ENCODE measurements at regions not wholly inside any gene's neighbourhood (a gene's known extent, or its start where the extent isn't known, plus 50 kb on each side); places are given as distances from the start of the nearest gene placed in this dataset.

DNA sequence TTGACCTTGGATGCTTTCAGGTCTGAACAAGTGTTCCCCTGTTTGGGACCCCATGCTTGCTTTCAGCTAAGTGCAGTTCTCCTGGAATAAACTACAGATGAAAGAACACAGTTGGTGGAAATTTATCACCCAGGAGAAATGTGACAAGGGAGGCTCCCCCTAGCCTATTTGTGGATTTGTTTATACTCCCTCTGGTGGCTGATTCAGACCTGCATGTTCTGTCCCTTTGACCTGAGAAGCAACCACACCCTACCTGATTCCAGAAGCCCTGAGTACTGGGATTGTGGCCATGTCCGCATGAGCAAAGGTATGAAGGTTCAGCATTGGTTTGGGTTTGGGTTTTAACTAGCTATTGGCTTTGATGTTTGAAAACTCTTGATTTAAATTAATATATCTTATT is 440.9 kb downstream of the MID1IP1 start:
- peak; percentile 14 for TF ChIP-seq CTCF (IDR thresholded peaks at IDR 0.05; ENCODE audit: low read depth, low read length)
- peak; percentile 11 to 17 for DNase-seq (ENCODE audit: low read depth in 2 of 2)
- H3K4me3 ChIP-seq (replicated peaks in 1 of 2; ENCODE audit: low read depth in 2 of 2, low read length in 2 of 2): no peak overlapping the region

DNA sequence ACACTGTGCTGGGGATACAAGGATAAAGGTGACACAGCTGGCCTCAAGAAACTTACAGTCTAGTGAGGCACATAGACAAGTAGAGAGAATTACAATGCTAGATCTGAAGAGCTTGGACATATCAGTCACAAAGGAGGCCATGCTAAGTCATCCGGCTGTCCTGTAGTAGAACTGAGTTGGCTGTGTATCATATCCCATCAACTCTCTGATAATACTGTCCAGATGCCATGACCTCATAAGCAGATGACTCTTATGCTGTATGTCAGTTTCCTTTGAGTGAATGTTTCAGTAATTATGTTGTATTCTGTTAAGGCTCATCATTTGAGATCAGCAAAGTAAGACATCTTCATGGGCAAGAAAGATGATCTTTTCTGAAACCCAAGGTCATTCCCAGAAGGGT is 442.9 kb downstream of the MID1IP1 start:
- TF ChIP-seq CTCF (IDR thresholded peaks at IDR 0.05; ENCODE audit: low read depth, low read length): no peak
- DNase-seq (ENCODE audit: low read depth in 2 of 2): no peak
- H3K4me3 ChIP-seq (replicated peaks in 1 of 2; ENCODE audit: low read depth in 2 of 2, low read length in 2 of 2): no peak overlapping the region

- DNase-seq (ENCODE audit: low read depth in 2 of 2): no peak
- TF ChIP-seq CTCF (IDR thresholded peaks at IDR 0.05; ENCODE audit: low read depth, low read length): no peak
- H3K4me3 ChIP-seq (replicated peaks in 1 of 2; ENCODE audit: low read depth in 2 of 2, low read length in 2 of 2): no peak overlapping the region
Measured at GRCh38 chrX:39245024-39245423, 443.8 kb downstream of the MID1IP1 start.

GRCh38 chrX:39247536-39247935 is 446.3 kb downstream of the MID1IP1 start:
- DNase-seq (ENCODE audit: low read depth in 2 of 2): no peak
- H3K4me3 ChIP-seq (replicated peaks in 1 of 2; ENCODE audit: low read depth in 2 of 2, low read length in 2 of 2): no peak overlapping the region
- TF ChIP-seq CTCF (IDR thresholded peaks at IDR 0.05; ENCODE audit: low read depth, low read length): no peak

GRCh38 chrX:39248330-39248729 is 447.1 kb downstream of the MID1IP1 start:
- DNase-seq (ENCODE audit: low read depth in 2 of 2): no peak
- no peak overlapping the region for H3K4me3 ChIP-seq (replicated peaks in 1 of 2; ENCODE audit: low read depth in 2 of 2, low read length in 2 of 2)
- no peak for TF ChIP-seq CTCF (IDR thresholded peaks at IDR 0.05; ENCODE audit: low read depth, low read length)

- no peak for DNase-seq (ENCODE audit: low read depth in 2 of 2)
- TF ChIP-seq CTCF (IDR thresholded peaks at IDR 0.05; ENCODE audit: low read depth, low read length): no peak
- H3K4me3 ChIP-seq (replicated peaks in 1 of 2; ENCODE audit: low read depth in 2 of 2, low read length in 2 of 2): no peak overlapping the region
Measured at GRCh38 chrX:39249999-39250398, 448.7 kb downstream of the MID1IP1 start.

DNA sequence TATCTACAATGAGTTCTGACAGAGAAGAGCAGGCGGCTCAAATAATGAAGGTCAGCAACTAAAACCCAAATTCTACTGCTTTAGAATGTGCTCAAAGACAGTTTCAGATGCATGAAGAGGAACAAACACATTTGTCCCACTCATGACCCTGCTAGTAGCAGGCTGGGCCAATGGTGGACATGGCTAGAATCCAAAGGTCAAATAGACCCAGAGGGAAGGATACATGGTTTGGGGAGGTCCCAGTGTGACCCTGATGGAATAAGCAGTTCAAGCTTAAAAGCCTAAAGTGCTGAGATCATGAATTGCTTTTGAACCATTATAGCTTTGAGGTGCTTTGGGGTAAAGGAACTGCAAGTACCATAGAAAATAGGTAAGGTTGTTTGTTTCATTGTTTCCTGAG is 450.7 kb downstream of the MID1IP1 start:
- H3K4me3 ChIP-seq (replicated peaks in 1 of 2; ENCODE audit: low read depth in 2 of 2, low read length in 2 of 2): no peak overlapping the region
- no peak for DNase-seq (ENCODE audit: low read depth in 2 of 2)
- no peak for TF ChIP-seq CTCF (IDR thresholded peaks at IDR 0.05; ENCODE audit: low read depth, low read length)

All from cardiac fibroblast (primary cell).